Brain microvascular endothelial cell (primary cell): ENCODE measurements at regions not wholly inside any gene's neighbourhood (a gene's known extent, or its start where the extent isn't known, plus 50 kb on each side); places are given as distances from the start of the nearest gene placed in this dataset.
"Not testable (repeated sequence)": the region's sequence is repeated elsewhere in the genome, so short reads cannot be mapped to it uniquely, and the experiment has no call there.

Experiments
- DNase-seq: peaks from one replicate; pipeline ENCODE4 v3.0.0-alpha.2; 2020
- H3K27ac ChIP-seq: fragments of 250-450 bp; sonication (Bioruptor Pico); 2 replicates; pipeline ENCODE4 v1.5.1; 2020; ENCODE audit warnings: mild to moderate bottlenecking, moderate library complexity
- H3K27me3 ChIP-seq: fragments of 250-450 bp; sonication (Bioruptor Pico); replicated peaks from 2 replicates; pipeline ENCODE4 v1.5.1; 2020; ENCODE audit warnings: mild to moderate bottlenecking
- H3K36me3 ChIP-seq: fragments of 250-450 bp; sonication (Bioruptor Pico); replicated peaks from 2 replicates; pipeline ENCODE4 v1.5.1; 2020; ENCODE audit warnings: mild to moderate bottlenecking
- H3K4me3 ChIP-seq: 2 replicates; pipeline ENCODE4 v1.5.1; 2011; ENCODE audit warnings: low read depth, mild to moderate bottlenecking, control low read depth, low read length, moderate library complexity
- CTCF ChIP-seq: IDR thresholded peaks from 2 replicates; pipeline ENCODE4 v1.5.1; 2011; ENCODE audit warnings: low read depth, mild to moderate bottlenecking, moderate library complexity, low read length, control low read depth, inconsistent platforms; ENCODE audit errors: missing control alignments
- in situ Hi-C: cut with HindIII; loops from 2 replicates; pipeline ENCODE4 v1.10.0; 2017; ENCODE audit warnings: low sequenced_read_pairs, low pct_ligation_motif_present

DNA sequence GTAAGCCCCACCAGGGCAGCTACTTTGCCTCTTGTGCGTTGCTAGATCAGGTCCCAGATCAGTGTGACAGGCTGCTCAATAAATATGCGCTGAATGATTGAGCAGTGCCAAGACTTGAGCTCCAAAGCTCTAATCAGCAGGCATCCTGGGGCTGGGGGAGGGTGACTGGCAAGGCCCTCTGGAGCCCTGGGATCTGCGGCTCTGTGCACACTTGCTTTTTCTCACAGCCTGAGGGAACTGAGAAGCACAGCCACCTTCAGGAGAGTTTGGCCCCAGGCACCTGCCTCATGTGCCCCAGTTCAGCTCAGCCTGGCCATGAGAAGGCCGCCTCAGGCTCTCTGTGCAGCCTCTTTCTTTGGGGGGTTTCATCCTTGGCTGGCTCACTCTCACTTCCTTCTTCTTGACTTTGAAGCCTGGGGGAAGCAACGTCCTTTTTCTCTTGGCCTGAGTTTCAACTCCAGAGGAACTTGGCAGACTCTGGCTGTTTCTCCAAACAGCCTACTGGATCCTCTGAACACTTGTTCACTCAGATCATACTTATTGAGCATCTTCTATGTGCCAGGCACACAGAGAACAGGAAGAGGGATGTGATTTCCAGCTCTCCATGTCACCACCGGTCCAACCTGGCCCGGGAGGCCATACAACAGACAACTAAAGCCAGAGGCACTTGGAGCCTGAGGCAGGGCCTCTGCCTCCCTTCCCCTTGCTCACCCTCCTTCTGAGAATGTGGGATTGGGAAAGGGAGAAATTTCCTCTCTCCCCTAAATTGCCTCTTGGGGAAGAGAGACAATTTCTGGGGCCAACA is 114.0 kb downstream of the VEGFA start:
- Histone ChIP-seq H3K36me3 (no peaks in the 10 kb centered on the region), H3K4me3 (no peak overlapping the region), H3K27me3 (no peaks in the 10 kb centered on the region), H3K27ac (no peak overlapping the region)
- no peak for TF ChIP-seq CTCF
- no peak for DNase-seq
- in situ Hi-C loops: no loop called here

DNA sequence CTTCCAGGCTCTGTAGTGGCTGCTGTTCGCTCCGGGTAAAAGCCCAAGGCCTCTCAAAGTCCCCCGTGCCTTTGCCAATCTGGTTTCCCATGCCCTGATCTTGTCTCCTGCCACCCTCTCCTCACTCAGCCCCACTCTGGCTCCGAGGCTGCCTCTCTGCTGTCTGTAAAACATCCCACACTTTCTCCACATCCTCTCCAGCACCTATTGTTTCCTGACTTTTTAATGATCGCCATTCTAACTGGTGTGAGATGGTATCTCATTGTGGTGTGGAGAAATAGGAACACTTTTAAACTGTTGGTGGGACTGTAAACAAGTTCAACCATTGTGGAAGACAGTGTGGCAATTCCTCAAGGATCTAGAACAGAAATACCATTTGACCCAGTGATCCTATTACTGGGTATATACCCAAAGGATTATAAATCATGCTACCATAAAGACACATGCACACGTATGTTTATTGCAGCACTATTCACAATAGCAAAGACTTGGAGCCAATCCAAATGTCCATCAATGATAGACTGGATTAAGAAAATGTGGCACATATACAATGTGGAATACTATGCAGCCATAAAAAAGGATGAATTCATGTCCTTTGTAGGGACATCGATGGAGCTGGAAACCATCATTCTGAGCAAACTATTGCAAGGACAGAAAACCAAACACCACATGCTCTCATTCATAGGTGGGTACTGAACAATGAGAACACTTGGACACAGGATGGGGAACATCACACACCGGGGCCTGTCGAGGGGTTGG is 112.9 kb downstream of the VEGFA start:
- DNase-seq, in situ Hi-C loops, H3K36me3 ChIP-seq, H3K4me3 ChIP-seq, H3K27me3 ChIP-seq, H3K27ac ChIP-seq: not testable (repeated sequence)

- no peak for DNase-seq
- Histone ChIP-seq H3K27me3 (no peaks in the 10 kb centered on the region), H3K4me3 (no peak overlapping the region), H3K27ac (no peak overlapping the region), H3K36me3 (no peaks in the 10 kb centered on the region)
- no peak for TF ChIP-seq CTCF
- in situ Hi-C loops: no loop called here
Measured at GRCh38 chr6:43880236-43881137, 110.5 kb downstream of the VEGFA start.

- Histone ChIP-seq H3K27ac (no peak overlapping the region), H3K4me3 (no peak overlapping the region), H3K36me3 (no peaks in the 10 kb centered on the region), H3K27me3 (no peaks in the 10 kb centered on the region)
- no peak for TF ChIP-seq CTCF
- no peak for DNase-seq
- in situ Hi-C loops: no loop called here
Measured at GRCh38 chr6:43879722-43880121, 109.7 kb downstream of the VEGFA start.

DNA sequence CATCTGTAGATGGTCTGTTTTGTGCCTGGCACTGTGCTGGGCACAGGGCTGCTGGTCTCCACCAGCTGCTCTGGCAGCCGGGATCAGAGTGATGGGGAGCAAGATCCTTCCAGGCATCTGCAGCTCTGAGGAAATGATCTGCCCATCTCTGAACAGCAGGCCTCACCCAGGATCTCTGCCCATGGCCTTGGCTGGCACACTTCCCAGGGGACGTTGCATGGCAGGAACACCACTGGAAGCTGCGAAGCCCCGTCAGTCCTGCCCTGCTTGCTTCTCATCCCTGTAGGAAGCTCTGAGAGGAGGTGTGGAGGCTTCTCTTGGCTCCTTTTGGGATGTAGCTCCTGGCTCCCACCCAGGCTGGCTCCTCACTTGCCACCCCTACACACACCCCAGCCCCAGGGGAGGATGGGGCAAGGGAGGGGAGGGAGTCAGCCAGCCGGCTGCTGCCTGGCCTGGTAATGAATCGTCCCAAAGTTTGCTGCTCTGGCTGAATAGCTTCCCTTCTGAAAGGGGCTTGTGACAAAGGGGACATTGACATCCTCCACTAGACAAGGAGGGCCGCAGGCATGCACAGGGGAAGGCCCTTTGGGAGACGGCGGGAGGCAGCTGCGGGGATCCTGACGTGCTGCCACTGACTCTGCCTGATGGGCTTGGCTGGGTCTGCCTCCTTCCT is 108.9 kb downstream of the VEGFA start:
- TF ChIP-seq CTCF: no peak
- Histone ChIP-seq H3K36me3 (no peaks in the 10 kb centered on the region), H3K27me3 (no peaks in the 10 kb centered on the region), H3K27ac (no peak overlapping the region), H3K4me3 (no peak overlapping the region)
- DNase-seq: no peak
- in situ Hi-C loops: no loop called here
